ENCODE measurements at regions not wholly inside any gene's neighbourhood (a gene's known extent, or its start where the extent isn't known, plus 50 kb on each side); places are given as distances from the start of the nearest gene placed in this dataset.

GRCh38 chr1:165057956-165058355 lies 298.6 kb downstream of the LMX1A start:
- H3K27ac ChIP-seq (ENCODE audit: low read length, poor library complexity, severe bottlenecking), result no peak overlapping the region
- WGBS, result 54% methylated on average over 3 of the region's 3 CpGs
- H3K27me3 ChIP-seq (ENCODE audit: control insufficient read depth in 1 of 2, insufficient read depth in 1 of 2, low read length in 2 of 2), result no peaks in the 10 kb centered on the region
- no peaks in the 10 kb centered on the region for H3K79me1 ChIP-seq (replicated peaks; ENCODE audit: low read length, poor library complexity, severe bottlenecking)
- no peak overlapping the region for H4K8ac ChIP-seq (ENCODE audit: low read length)
- no peak overlapping the region for H3K14ac ChIP-seq (ENCODE audit: low read length in 2 of 2)
- no peak overlapping the region for H2BK12ac ChIP-seq (ENCODE audit: low read length in 2 of 2)
- no peak overlapping the region for H4K91ac ChIP-seq (ENCODE audit: low read length)
- no peak overlapping the region for H2AK5ac ChIP-seq (ENCODE audit: low read length, severe bottlenecking)
- H2BK120ac ChIP-seq (ENCODE audit: low read depth, low read length), result no peak overlapping the region
- no peak overlapping the region for H2BK15ac ChIP-seq (ENCODE audit: low read depth, poor library complexity, severe bottlenecking)
- H2BK5ac ChIP-seq (ENCODE audit: low read depth, low read length, poor library complexity, severe bottlenecking), result no peak overlapping the region
- H3K23ac ChIP-seq (ENCODE audit: low read length in 2 of 2), result no peak overlapping the region
- no peaks in the 10 kb centered on the region for H3K36me3 ChIP-seq (ENCODE audit: control insufficient read depth in 1 of 2, insufficient read depth in 2 of 2, low read depth in 1 of 2, low read length in 2 of 2)
- no peak overlapping the region for H2AFZ ChIP-seq (ENCODE audit: low read depth, low read length)
- no peak overlapping the region for H3K4ac ChIP-seq (ENCODE audit: low read depth in 1 of 2, low read length in 2 of 2)
- no peak overlapping the region for H3K4me3 ChIP-seq (ENCODE audit: insufficient read depth in 1 of 2, low read depth in 1 of 2, low read length in 2 of 2)
- H3K9me3 ChIP-seq (ENCODE audit: control insufficient read depth, low read length), result no peaks in the 10 kb centered on the region
- H3K9ac ChIP-seq (ENCODE audit: low read length), result no peak overlapping the region
- H3K4me1 ChIP-seq (ENCODE audit: control insufficient read depth, insufficient read depth, low read depth, low read length), result no peaks in the 10 kb centered on the region
- no peak overlapping the region for H3K4me2 ChIP-seq (ENCODE audit: low read length, poor library complexity, severe bottlenecking)
- H3K18ac ChIP-seq (ENCODE audit: low read depth in 1 of 2, low read length in 2 of 2), result no peak overlapping the region
- DNase-seq, result no peak

GRCh38 chr1:165056914-165057313 lies 299.6 kb downstream of the LMX1A start:
- Histone ChIP-seq H2AK5ac (ENCODE audit: low read length, severe bottlenecking) (no peak overlapping the region), H2BK5ac (ENCODE audit: low read depth, low read length, poor library complexity, severe bottlenecking) (no peak overlapping the region), H3K27me3 (ENCODE audit: control insufficient read depth in 1 of 2, insufficient read depth in 1 of 2, low read length in 2 of 2) (no peaks in the 10 kb centered on the region), H2BK12ac (ENCODE audit: low read length in 2 of 2) (no peak overlapping the region), H3K79me1 (replicated peaks; ENCODE audit: low read length, poor library complexity, severe bottlenecking) (no peaks in the 10 kb centered on the region), H3K9me3 (ENCODE audit: control insufficient read depth, low read length) (no peaks in the 10 kb centered on the region), H3K18ac (ENCODE audit: low read depth in 1 of 2, low read length in 2 of 2) (no peak overlapping the region), H2AFZ (ENCODE audit: low read depth, low read length) (no peak overlapping the region), H3K36me3 (ENCODE audit: control insufficient read depth in 1 of 2, insufficient read depth in 2 of 2, low read depth in 1 of 2, low read length in 2 of 2) (no peaks in the 10 kb centered on the region), H4K8ac (ENCODE audit: low read length) (no peak overlapping the region), H3K9ac (ENCODE audit: low read length) (no peak overlapping the region), H2BK120ac (ENCODE audit: low read depth, low read length) (no peak overlapping the region), H2BK15ac (ENCODE audit: low read depth, poor library complexity, severe bottlenecking) (no peak overlapping the region), H3K23ac (ENCODE audit: low read length in 2 of 2) (no peak overlapping the region), H4K91ac (ENCODE audit: low read length) (no peak overlapping the region), H3K4me3 (ENCODE audit: insufficient read depth in 1 of 2, low read depth in 1 of 2, low read length in 2 of 2) (no peak overlapping the region), H3K4ac (ENCODE audit: low read depth in 1 of 2, low read length in 2 of 2) (no peak overlapping the region), H3K4me1 (ENCODE audit: control insufficient read depth, insufficient read depth, low read depth, low read length) (no peaks in the 10 kb centered on the region), H3K14ac (ENCODE audit: low read length in 2 of 2) (no peak overlapping the region), H3K4me2 (ENCODE audit: low read length, poor library complexity, severe bottlenecking) (no peak overlapping the region), H3K27ac (ENCODE audit: low read length, poor library complexity, severe bottlenecking) (no peak overlapping the region)
- no peak for DNase-seq
- 49% methylated on average over 2 of the region's 2 CpGs for WGBS

- Histone ChIP-seq H3K4me2 (ENCODE audit: low read length, poor library complexity, severe bottlenecking) (no peak overlapping the region), H3K14ac (ENCODE audit: low read length in 2 of 2) (no peak overlapping the region), H2AFZ (ENCODE audit: low read depth, low read length) (no peak overlapping the region), H2BK5ac (ENCODE audit: low read depth, low read length, poor library complexity, severe bottlenecking) (no peak overlapping the region), H2BK12ac (ENCODE audit: low read length in 2 of 2) (no peak overlapping the region), H4K91ac (ENCODE audit: low read length) (no peak overlapping the region), H3K9ac (ENCODE audit: low read length) (no peak overlapping the region), H3K79me1 (replicated peaks; ENCODE audit: low read length, poor library complexity, severe bottlenecking) (no peaks in the 10 kb centered on the region), H3K18ac (ENCODE audit: low read depth in 1 of 2, low read length in 2 of 2) (no peak overlapping the region), H3K27me3 (ENCODE audit: control insufficient read depth in 1 of 2, insufficient read depth in 1 of 2, low read length in 2 of 2) (no peaks in the 10 kb centered on the region), H2AK5ac (ENCODE audit: low read length, severe bottlenecking) (no peak overlapping the region), H2BK15ac (ENCODE audit: low read depth, poor library complexity, severe bottlenecking) (no peak overlapping the region), H2BK120ac (ENCODE audit: low read depth, low read length) (no peak overlapping the region), H3K27ac (ENCODE audit: low read length, poor library complexity, severe bottlenecking) (no peak overlapping the region), H3K4me3 (ENCODE audit: insufficient read depth in 1 of 2, low read depth in 1 of 2, low read length in 2 of 2) (no peak overlapping the region), H3K23ac (ENCODE audit: low read length in 2 of 2) (no peak overlapping the region), H3K4me1 (ENCODE audit: control insufficient read depth, insufficient read depth, low read depth, low read length) (no peaks in the 10 kb centered on the region), H3K36me3 (ENCODE audit: control insufficient read depth in 1 of 2, insufficient read depth in 2 of 2, low read depth in 1 of 2, low read length in 2 of 2) (no peaks in the 10 kb centered on the region), H3K9me3 (ENCODE audit: control insufficient read depth, low read length) (no peaks in the 10 kb centered on the region), H3K4ac (ENCODE audit: low read depth in 1 of 2, low read length in 2 of 2) (no peak overlapping the region), H4K8ac (ENCODE audit: low read length) (no peak overlapping the region)
- WGBS, result 90% methylated on average over 8 of the region's 9 CpGs
- DNase-seq, result no peak
Measured at GRCh38 chr1:165055581-165055980, 300.9 kb downstream of the LMX1A start.

- H2BK15ac ChIP-seq (ENCODE audit: low read depth, poor library complexity, severe bottlenecking), result no peak overlapping the region
- no peak overlapping the region for H3K23ac ChIP-seq (ENCODE audit: low read length in 2 of 2)
- no peak overlapping the region for H3K4me3 ChIP-seq (ENCODE audit: insufficient read depth in 1 of 2, low read depth in 1 of 2, low read length in 2 of 2)
- H4K8ac ChIP-seq (ENCODE audit: low read length), result no peak overlapping the region
- no peak overlapping the region for H2BK5ac ChIP-seq (ENCODE audit: low read depth, low read length, poor library complexity, severe bottlenecking)
- H3K18ac ChIP-seq (ENCODE audit: low read depth in 1 of 2, low read length in 2 of 2), result no peak overlapping the region
- H4K91ac ChIP-seq (ENCODE audit: low read length), result no peak overlapping the region
- no peak overlapping the region for H2AK5ac ChIP-seq (ENCODE audit: low read length, severe bottlenecking)
- 88% methylated on average over 4 of the region's 4 CpGs for WGBS
- H3K4ac ChIP-seq (ENCODE audit: low read depth in 1 of 2, low read length in 2 of 2), result no peak overlapping the region
- no peaks in the 10 kb centered on the region for H3K27me3 ChIP-seq (ENCODE audit: control insufficient read depth in 1 of 2, insufficient read depth in 1 of 2, low read length in 2 of 2)
- no peak overlapping the region for H2BK12ac ChIP-seq (ENCODE audit: low read length in 2 of 2)
- H3K27ac ChIP-seq (ENCODE audit: low read length, poor library complexity, severe bottlenecking), result no peak overlapping the region
- no peaks in the 10 kb centered on the region for H3K4me1 ChIP-seq (ENCODE audit: control insufficient read depth, insufficient read depth, low read depth, low read length)
- no peak overlapping the region for H3K4me2 ChIP-seq (ENCODE audit: low read length, poor library complexity, severe bottlenecking)
- no peak overlapping the region for H3K14ac ChIP-seq (ENCODE audit: low read length in 2 of 2)
- H3K9ac ChIP-seq (ENCODE audit: low read length), result no peak overlapping the region
- H3K9me3 ChIP-seq (ENCODE audit: control insufficient read depth, low read length), result no peaks in the 10 kb centered on the region
- H2BK120ac ChIP-seq (ENCODE audit: low read depth, low read length), result no peak overlapping the region
- no peak overlapping the region for H2AFZ ChIP-seq (ENCODE audit: low read depth, low read length)
- no peaks in the 10 kb centered on the region for H3K36me3 ChIP-seq (ENCODE audit: control insufficient read depth in 1 of 2, insufficient read depth in 2 of 2, low read depth in 1 of 2, low read length in 2 of 2)
- H3K79me1 ChIP-seq (replicated peaks; ENCODE audit: low read length, poor library complexity, severe bottlenecking), result no peaks in the 10 kb centered on the region
- DNase-seq, result no peak
Measured at GRCh38 chr1:165054627-165055026, 301.9 kb downstream of the LMX1A start.
